ENCODE measurements at regions not wholly inside any gene's neighbourhood (a gene's known extent, or its start where the extent isn't known, plus 50 kb on each side); places are given as distances from the start of the nearest gene placed in this dataset.
"Not testable (repeated sequence)": the region's sequence is repeated elsewhere in the genome, so short reads cannot be mapped to it uniquely, and the experiment has no call there.

GRCh38 chr11:100409267-100409666, 277.8 kb upstream of the ARHGAP42 start:
- H3K9me3 Mint-ChIP-seq = peaks cover 4 to 17% (median 10%) of the 10 kb centered on the region in 7 donors
- not testable (repeated sequence) for H3K4me1 Mint-ChIP-seq; H3K4me3 Mint-ChIP-seq; H3K27ac Mint-ChIP-seq; H3K27me3 Mint-ChIP-seq; H3K36me3 Mint-ChIP-seq; ATAC-seq (ENCODE audit: low read depth in 2 of 2); DNase-seq

DNA sequence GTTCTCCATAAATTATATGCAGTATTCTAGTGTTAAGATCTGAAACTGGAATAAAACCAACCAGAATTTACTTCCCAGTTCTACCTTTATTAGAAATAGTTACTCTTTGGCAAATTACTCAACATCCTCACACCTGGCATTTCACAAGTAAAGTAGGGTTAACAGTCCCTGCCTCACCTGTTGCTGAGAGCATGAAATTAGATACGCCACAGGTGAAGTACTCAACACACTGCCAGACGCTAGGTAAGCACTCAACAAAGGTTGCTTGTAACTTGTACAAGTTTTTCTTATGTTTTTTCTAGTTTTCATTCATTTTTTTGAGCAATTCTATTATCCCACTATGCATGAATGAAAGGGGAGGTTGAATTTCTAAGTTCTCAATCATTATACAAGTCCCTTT, 267.6 kb upstream of the ARHGAP42 start:
- H3K4me1 Mint-ChIP-seq = no peaks in the 10 kb centered on the region
- no peak for ATAC-seq (ENCODE audit: low read depth in 2 of 2)
- no peak overlapping the region for H3K4me3 Mint-ChIP-seq
- no peaks in the 10 kb centered on the region for H3K27me3 Mint-ChIP-seq
- peaks cover 4 to 42% (median 15%) of the 10 kb centered on the region in 7 donors for H3K9me3 Mint-ChIP-seq
- no peak overlapping the region for H3K27ac Mint-ChIP-seq
- H3K36me3 Mint-ChIP-seq = no peaks in the 10 kb centered on the region
- DNase-seq = no peak

DNA sequence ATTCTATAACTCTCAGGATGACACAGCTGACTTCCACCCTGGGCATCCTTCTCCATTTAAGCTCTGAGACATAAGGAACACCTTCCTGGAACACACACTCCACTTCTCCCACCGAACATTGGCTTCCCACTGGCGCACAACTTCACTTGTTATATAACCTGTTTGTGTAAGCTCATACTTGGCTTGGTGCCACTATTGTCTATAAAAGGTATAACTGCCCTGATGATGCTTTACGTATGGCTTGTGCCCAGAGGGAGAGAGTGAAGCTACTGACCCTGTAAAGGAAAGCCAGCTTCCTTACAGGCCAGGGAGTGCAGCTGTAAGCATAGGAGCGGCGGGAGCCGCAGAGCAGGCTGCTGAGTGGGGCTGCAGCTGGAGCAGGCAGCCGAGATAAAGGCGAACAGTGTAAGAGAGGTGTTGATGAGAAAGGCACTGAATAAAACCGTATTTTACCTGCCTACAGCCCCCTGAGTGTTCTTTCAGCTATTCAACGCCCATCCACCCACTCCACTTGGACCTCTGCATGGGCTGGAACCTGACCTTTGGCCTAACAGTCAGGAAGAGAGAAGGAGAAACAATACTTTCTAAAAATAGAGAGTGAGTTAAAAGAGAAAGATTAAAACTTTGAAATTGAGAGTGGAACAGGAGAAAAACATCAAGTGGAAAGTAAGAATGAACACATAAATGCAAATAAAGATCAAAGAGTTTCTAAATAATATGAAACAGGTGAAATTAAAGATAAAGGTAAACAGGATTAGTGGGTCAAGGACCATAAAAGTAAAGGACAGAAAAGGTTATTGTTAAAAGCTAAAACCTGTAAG, 252.1 kb upstream of the ARHGAP42 start:
- DNase-seq (no peak), ATAC-seq (ENCODE audit: low read depth in 2 of 2) (no peak)
- H3K4me3 Mint-ChIP-seq = no peak overlapping the region
- peaks cover 0 to 7% (median 5%) of the 10 kb centered on the region in 7 donors for H3K9me3 Mint-ChIP-seq
- no peaks in the 10 kb centered on the region for H3K36me3 Mint-ChIP-seq
- peak overlapping the region in 1 of 6 donors; percentile 59 for H3K27ac Mint-ChIP-seq
- no peaks in the 10 kb centered on the region for H3K27me3 Mint-ChIP-seq
- H3K4me1 Mint-ChIP-seq = no peaks in the 10 kb centered on the region

DNA sequence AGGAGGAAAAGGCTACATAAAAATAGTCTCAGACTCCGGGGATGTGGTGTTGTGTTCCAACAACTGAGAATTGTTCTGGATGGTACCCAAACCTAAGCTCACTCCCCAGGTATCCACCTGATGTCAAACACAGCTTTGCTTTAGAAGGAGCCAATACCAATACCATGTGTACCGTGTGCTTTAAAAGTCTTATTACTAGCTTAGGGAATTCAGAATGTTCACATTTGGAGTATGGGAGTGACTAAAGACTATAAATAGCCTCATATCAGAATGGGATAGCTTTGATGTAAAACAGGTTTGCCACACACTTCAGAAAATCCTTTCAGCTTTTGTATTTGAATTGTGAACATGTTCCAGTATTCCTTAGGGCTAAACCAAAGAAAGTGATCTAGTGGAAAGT, 248.7 kb upstream of the ARHGAP42 start:
- H3K36me3 Mint-ChIP-seq = no peaks in the 10 kb centered on the region
- H3K27ac Mint-ChIP-seq = no peak overlapping the region

DNA sequence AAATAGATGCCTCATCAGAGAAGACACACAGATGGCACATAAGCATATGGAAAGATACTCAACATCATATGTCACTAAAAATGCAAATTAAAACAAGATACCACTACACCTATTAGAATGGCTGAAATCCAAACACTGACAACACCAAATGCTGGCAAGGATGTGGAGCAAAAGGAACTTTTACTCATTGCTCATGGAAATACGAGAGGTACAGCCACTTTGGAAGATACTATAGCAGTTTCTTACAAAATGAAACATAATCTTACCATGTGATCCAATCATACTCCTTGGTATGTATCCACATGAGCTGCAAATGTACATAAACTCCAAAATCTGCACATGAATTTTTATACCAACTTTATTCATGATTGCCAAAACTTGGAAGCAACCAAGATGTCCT, 246.0 kb upstream of the ARHGAP42 start:
- H3K27ac Mint-ChIP-seq = no peak overlapping the region
- no peaks in the 10 kb centered on the region for H3K4me1 Mint-ChIP-seq
- H3K36me3 Mint-ChIP-seq = no peaks in the 10 kb centered on the region
- no peak for ATAC-seq (ENCODE audit: low read depth in 2 of 2)
- H3K27me3 Mint-ChIP-seq = no peaks in the 10 kb centered on the region
- no peak overlapping the region for H3K4me3 Mint-ChIP-seq
- DNase-seq = no peak
- H3K9me3 Mint-ChIP-seq = peaks cover 0 to 9% (median 5%) of the 10 kb centered on the region in 7 donors

More for the DNA sequence above, 248.7 kb upstream of the ARHGAP42 start:
- ATAC-seq (ENCODE audit: low read depth in 2 of 2) = no peak
- H3K4me3 Mint-ChIP-seq = no peak overlapping the region
- H3K27me3 Mint-ChIP-seq = no peaks in the 10 kb centered on the region
- H3K9me3 Mint-ChIP-seq = peaks cover 0 to 9% (median 7%) of the 10 kb centered on the region in 7 donors
- no peak for DNase-seq
- H3K4me1 Mint-ChIP-seq = no peaks in the 10 kb centered on the region

DNA sequence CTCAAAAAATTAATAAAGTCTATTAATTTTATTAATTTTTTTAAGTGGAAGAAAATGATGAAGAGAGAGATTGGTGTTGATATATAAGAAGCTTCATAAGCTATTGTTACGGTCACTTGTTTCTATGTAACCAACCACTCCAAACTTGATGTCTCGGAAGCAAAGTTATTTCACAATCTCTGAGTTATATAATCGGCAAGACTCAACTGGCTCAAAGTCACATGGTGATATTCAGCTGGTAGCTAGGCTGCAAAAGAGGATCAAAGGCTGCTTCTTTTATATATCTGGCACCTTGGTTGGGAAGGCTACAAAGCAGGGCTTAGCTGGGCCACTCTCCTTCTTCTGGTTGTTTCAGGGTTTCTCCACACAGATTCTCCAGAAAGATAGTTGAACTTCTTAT, 245.1 kb upstream of the ARHGAP42 start:
- DNase-seq (no peak), ATAC-seq (ENCODE audit: low read depth in 2 of 2) (no peak)
- no peaks in the 10 kb centered on the region for H3K4me1 Mint-ChIP-seq
- H3K36me3 Mint-ChIP-seq = no peaks in the 10 kb centered on the region
- H3K9me3 Mint-ChIP-seq = peaks cover 0 to 9% (median 5%) of the 10 kb centered on the region in 7 donors
- no peak overlapping the region for H3K4me3 Mint-ChIP-seq
- H3K27ac Mint-ChIP-seq = no peak overlapping the region
- H3K27me3 Mint-ChIP-seq = no peaks in the 10 kb centered on the region

DNA sequence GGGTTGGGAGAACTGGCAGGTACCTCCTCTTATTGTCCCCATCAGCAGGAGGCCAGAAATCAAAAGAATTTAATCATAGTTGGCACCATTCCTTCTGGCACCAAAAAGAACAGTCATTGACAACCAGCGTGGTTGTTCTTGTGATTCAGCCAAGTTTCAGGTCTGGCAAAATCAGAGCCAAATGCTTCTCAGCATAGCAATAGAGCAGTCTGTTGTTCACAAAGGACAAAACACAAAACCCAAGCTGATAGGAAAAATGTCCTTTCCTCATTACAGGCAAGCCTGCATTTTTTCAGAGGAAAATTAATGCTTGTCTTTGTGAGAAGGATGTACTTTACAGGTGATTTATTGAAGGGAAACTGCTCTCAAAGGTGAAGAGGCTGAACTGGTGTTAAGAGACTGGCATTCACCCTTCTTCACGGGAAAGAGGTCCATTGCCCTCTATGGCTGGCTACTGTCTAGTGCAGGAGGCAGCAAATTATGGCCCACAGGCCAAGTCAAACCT, 241.8 kb upstream of the ARHGAP42 start:
- no peak for DNase-seq
- Mint-ChIP-seq H3K4me3 (no peak overlapping the region), H3K36me3 (no peaks in the 10 kb centered on the region), H3K4me1 (no peaks in the 10 kb centered on the region), H3K27me3 (no peaks in the 10 kb centered on the region), H3K9me3 (peaks cover 0 to 9% (median 2%) of the 10 kb centered on the region in 7 donors), H3K27ac (no peak overlapping the region)
- no peak for ATAC-seq (ENCODE audit: low read depth in 2 of 2)

GRCh38 chr11:100451801-100452460, 235.2 kb upstream of the ARHGAP42 start:
- not testable (repeated sequence) for DNase-seq; H3K4me1 Mint-ChIP-seq; H3K4me3 Mint-ChIP-seq; H3K27me3 Mint-ChIP-seq; H3K27ac Mint-ChIP-seq; H3K36me3 Mint-ChIP-seq; H3K9me3 Mint-ChIP-seq; ATAC-seq (ENCODE audit: low read depth in 2 of 2)

DNA sequence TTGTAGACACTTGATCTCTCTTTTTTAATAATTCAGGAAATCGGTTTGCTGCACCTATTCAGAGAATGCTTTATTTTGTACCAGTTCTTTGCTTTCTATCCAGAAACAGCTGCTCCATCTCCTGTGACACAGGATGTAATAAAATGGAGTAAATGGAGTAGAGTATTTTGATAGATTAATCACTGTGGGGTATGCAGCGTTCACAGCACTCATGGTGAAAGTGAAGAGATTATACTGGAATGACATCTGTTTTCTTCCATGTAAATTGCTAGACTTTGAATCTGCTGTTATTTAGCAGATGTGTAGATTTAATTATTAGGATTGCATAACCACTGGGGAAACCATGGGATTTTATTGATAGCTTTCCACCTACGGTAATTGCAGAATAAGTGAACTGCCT, 227.3 kb upstream of the ARHGAP42 start:
- no peak for ATAC-seq (ENCODE audit: low read depth in 2 of 2)
- H3K9me3 Mint-ChIP-seq = peaks cover 0 to 14% (median 5%) of the 10 kb centered on the region in 7 donors
- H3K4me1 Mint-ChIP-seq = no peaks in the 10 kb centered on the region
- no peak overlapping the region for H3K27ac Mint-ChIP-seq
- no peaks in the 10 kb centered on the region for H3K27me3 Mint-ChIP-seq
- H3K4me3 Mint-ChIP-seq = no peak overlapping the region
- DNase-seq = no peak
- no peaks in the 10 kb centered on the region for H3K36me3 Mint-ChIP-seq

- no peaks in the 10 kb centered on the region for H3K36me3 Mint-ChIP-seq
- no peak overlapping the region for H3K27ac Mint-ChIP-seq
- ATAC-seq (ENCODE audit: low read depth in 2 of 2) (no peak), DNase-seq (no peak)
- peaks cover 0 to 14% (median 5%) of the 10 kb centered on the region in 7 donors for H3K9me3 Mint-ChIP-seq
- H3K4me1 Mint-ChIP-seq = no peaks in the 10 kb centered on the region
- no peak overlapping the region for H3K4me3 Mint-ChIP-seq
- no peaks in the 10 kb centered on the region for H3K27me3 Mint-ChIP-seq
Measured at GRCh38 chr11:100460426-100460825, 226.7 kb upstream of the ARHGAP42 start.

- no peak overlapping the region for H3K4me3 Mint-ChIP-seq
- H3K27ac Mint-ChIP-seq = no peak overlapping the region
- no peaks in the 10 kb centered on the region for H3K27me3 Mint-ChIP-seq
- no peak for DNase-seq
- H3K36me3 Mint-ChIP-seq = no peaks in the 10 kb centered on the region
- peaks cover 7 to 18% (median 11%) of the 10 kb centered on the region in 7 donors for H3K9me3 Mint-ChIP-seq
- ATAC-seq (ENCODE audit: low read depth in 2 of 2) = no peak
- H3K4me1 Mint-ChIP-seq = peaks cover 0 to 1% (median 0%) of the 10 kb centered on the region in 3 donors
Measured at GRCh38 chr11:100467821-100468508, 219.1 kb upstream of the ARHGAP42 start.

DNA sequence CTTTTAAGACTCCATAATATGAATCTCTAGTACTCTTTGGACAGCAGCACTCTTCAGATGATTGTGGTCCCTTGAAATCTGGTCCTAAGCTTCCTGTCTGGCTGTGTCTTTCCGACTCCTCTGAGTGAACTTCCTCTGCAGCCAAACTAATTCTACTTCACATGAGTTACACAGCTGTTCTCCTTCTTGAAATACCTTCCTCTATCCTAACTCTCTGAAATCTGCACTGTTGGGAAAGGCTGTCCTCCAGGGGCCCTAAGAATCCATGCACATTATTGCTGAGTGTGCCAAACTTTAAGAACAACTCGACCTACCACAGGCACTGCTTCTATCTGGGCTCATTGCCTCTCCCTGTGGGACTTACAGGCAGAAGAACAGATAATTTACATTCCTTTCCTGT, 217.3 kb upstream of the ARHGAP42 start:
- ATAC-seq (ENCODE audit: low read depth in 2 of 2) (no peak), DNase-seq (no peak)
- Mint-ChIP-seq H3K9me3 (peaks cover 7 to 18% (median 11%) of the 10 kb centered on the region in 7 donors), H3K36me3 (no peaks in the 10 kb centered on the region), H3K27me3 (no peaks in the 10 kb centered on the region), H3K4me3 (no peak overlapping the region), H3K27ac (no peak overlapping the region), H3K4me1 (peaks cover 0 to 1% (median 0%) of the 10 kb centered on the region in 3 donors)

- H3K27ac Mint-ChIP-seq = no peak overlapping the region
- peaks cover 2 to 8% (median 5%) of the 10 kb centered on the region in 7 donors for H3K9me3 Mint-ChIP-seq
- H3K4me3 Mint-ChIP-seq = no peak overlapping the region
- no peaks in the 10 kb centered on the region for H3K27me3 Mint-ChIP-seq
- H3K4me1 Mint-ChIP-seq = peaks cover 0 to 1% (median 0%) of the 10 kb centered on the region in 3 donors
- ATAC-seq (ENCODE audit: low read depth in 2 of 2) = no peak
- DNase-seq = no peak
- no peaks in the 10 kb centered on the region for H3K36me3 Mint-ChIP-seq
Measured at GRCh38 chr11:100472727-100473389, 214.2 kb upstream of the ARHGAP42 start.

Data from naive B cell (primary cell).